ENCODE measurements at regions not wholly inside any gene's neighbourhood (a gene's known extent, or its start where the extent isn't known, plus 50 kb on each side); places are given as distances from the start of the nearest gene placed in this dataset.
"Not testable (repeated sequence)": the region's sequence is repeated elsewhere in the genome, so short reads cannot be mapped to it uniquely, and the experiment has no call there.

DNA sequence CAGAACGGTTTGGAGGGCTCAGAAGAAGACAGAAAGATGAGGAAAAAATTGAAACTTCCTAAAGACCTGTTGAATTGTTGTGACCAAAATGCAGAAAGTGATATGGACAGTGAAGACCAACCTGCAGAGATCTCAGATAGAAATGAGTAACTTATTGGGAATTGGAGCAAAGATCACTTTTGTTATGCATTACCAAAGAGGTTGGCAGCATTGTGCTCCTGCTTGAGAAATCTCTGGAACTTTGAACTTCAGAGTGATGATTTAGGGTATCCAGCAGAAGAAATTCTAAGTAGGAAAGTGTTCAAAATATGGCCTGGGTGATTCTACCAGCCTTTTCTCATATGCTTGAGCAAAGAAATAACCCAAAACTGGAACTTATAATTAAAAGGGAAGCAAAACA lies 136.0 kb downstream of the GJA1 start:
- ATAC-seq (no peak), DNase-seq (no peak)
- Mint-ChIP-seq H3K9me3 (peaks cover 15 to 22% of the 10 kb centered on the region in 2 donors), H3K4me1 (peaks cover 10% of the 10 kb centered on the region), H3K27ac (no peak overlapping the region), H3K4me3 (no peak overlapping the region), H3K27me3 (no peaks in the 10 kb centered on the region)

DNA sequence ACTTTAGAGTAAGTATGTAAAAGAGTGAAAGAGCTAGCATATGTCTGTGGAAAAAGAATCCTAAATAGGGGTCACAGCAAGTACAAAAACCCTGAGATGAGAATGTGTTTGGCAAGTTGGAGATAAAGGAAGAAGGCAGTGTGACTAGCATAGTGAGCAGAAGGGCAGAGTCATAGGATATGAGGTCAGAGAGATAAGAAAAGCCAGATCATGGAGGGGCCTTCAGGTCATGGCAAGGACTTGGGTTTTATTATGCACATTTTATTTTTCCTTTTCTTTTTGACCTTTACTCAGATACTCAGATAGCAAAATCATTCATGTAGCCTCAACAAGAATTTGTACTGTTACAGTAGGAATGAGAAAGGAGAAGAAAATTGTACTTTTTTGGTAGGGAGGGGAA lies 138.0 kb downstream of the GJA1 start:
- Mint-ChIP-seq H3K4me1 (peaks cover 10% of the 10 kb centered on the region), H3K4me3 (peak overlapping the region; percentile 27 to 35), H3K9me3 (peaks cover 15 to 22% of the 10 kb centered on the region in 2 donors), H3K27me3 (no peaks in the 10 kb centered on the region), H3K27ac (no peak overlapping the region)
- DNase-seq, result no peak
- no peak for ATAC-seq

DNA sequence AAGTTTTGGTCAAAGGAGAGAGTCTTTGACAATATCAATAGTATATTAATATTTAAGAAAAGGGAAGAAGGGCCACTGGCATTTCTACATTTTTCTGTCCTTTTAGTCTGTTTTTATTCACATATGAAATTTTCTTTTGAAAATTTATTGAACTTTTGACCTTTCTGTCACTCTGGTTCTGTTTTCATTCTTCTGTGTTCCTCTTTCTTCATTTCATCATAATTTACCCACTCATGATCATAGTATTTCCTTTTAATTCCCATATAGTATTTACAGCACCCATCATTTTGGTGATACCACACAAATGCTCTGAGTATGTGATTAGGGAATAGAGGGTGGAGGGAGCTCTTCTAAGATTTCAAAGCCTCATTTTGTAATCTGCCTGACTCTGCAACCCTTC lies 142.8 kb downstream of the GJA1 start:
- peak overlapping the region in 1 of 2 donors; percentile 77 for H3K27ac Mint-ChIP-seq
- peaks cover 10% of the 10 kb centered on the region for H3K4me1 Mint-ChIP-seq
- ATAC-seq, result no peak
- H3K4me3 Mint-ChIP-seq, result no peak overlapping the region
- H3K9me3 Mint-ChIP-seq, result peaks cover 0 to 4% of the 10 kb centered on the region in 2 donors
- DNase-seq, result no peak
- no peaks in the 10 kb centered on the region for H3K27me3 Mint-ChIP-seq

DNA sequence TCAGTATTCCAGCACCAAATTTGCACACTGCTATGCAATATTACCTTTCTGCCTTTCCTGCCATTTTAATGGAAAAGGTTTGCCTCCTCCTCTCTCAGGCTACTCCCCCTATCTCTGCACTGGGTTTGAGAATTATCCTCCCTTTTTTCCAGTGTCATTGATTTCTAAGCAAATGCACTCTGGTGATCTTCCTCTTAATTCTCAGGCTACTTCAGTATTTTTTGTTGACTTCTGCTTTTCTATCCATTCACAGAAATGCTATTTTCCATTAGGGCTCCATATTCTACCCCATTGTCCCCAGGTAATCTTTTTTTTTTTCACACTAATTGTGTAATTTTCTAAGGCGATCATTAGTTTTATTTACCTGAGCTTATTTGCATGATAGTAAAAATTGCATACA lies 144.0 kb downstream of the GJA1 start:
- ATAC-seq (no peak), DNase-seq (no peak)
- Mint-ChIP-seq H3K27ac (no peak overlapping the region), H3K4me3 (no peak overlapping the region), H3K9me3 (peaks cover 0 to 4% of the 10 kb centered on the region in 2 donors), H3K4me1 (no peaks in the 10 kb centered on the region), H3K27me3 (no peaks in the 10 kb centered on the region)

DNA sequence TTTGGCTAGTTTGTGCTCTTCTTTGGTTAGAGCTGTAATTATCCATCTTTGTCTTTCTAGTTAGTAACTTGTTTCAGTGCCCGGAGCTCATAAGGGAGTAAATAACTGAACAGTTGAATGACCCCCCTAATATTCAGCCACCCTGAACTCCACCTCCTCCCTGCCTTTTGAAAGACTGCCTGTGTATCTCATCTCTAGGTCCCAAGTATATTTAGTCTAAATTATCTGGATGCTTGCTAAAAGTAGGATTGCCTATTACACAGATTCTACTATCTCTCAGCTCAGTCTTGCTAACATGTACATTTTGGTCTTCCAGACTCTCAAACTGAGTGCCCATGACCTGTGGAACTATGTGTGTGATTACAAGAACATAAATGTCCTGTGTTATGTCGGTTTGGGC lies 145.9 kb downstream of the GJA1 start:
- ATAC-seq (no peak), DNase-seq (no peak)
- Mint-ChIP-seq H3K4me3 (no peak overlapping the region), H3K4me1 (no peaks in the 10 kb centered on the region), H3K9me3 (peaks cover 0 to 4% of the 10 kb centered on the region in 2 donors), H3K27ac (no peak overlapping the region), H3K27me3 (no peaks in the 10 kb centered on the region)

DNA sequence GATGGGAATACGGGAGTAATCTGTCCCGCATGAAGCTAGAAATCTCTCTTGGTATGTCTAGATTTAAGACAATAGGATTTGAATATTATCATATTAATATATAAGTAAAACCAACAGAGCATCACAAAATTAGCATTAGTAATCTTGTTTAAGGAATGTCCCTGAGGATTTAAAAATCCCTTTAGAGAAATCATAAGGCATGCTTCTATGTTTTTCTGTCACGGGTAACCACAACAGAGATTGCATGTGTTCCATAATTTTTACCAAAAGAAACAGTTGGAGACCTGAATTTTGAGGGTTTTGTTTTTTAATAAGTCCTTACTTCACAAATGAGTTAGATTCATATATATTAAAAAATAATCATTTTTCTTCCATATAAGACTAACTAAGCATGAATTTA lies 146.8 kb downstream of the GJA1 start:
- no peaks in the 10 kb centered on the region for H3K4me1 Mint-ChIP-seq
- ATAC-seq (no peak), DNase-seq (no peak)
- H3K4me3 Mint-ChIP-seq, result no peak overlapping the region
- H3K27me3 Mint-ChIP-seq, result no peaks in the 10 kb centered on the region
- H3K9me3 Mint-ChIP-seq, result peaks cover 0 to 4% of the 10 kb centered on the region in 2 donors
- H3K27ac Mint-ChIP-seq, result no peak overlapping the region

DNA sequence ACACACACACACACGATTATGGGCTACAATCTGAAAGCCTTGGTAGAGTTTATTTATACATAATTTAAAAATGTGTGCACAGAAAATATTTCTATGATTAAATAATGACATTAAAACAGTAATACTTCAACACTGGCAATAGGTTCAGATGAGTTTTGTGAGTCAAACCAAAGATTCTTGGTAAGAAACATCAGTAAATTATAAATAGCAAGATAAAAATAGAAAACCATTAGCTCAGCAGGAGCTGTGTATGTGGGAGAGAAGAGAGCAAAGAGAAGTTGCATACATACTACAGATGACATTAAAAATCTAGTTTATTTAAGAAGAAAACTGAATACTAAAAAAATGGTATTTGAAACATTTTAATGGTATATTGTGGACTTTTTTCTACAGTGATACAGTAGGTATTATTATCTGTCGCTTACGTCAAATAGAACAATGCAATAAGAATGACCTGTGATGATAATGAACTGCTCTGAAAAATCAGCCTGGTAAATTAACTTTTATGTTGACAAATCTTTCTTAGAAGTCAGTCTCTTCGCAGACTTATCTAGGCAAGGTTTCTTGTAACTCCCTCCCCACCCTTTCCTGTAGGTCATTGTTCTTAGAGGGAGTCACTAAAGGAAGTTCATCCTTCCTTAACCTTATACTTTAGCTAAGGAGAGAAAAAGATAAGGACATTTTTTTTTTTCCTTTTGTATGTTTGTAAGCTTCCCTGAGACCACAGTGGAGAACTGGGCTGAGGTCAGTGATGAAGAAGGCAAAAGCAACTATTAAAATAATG lies 149.3 kb downstream of the GJA1 start:
- Mint-ChIP-seq H3K4me3 (no peak overlapping the region), H3K27ac (no peak overlapping the region), H3K27me3 (no peaks in the 10 kb centered on the region), H3K9me3 (peaks cover 0 to 4% of the 10 kb centered on the region in 2 donors), H3K4me1 (no peaks in the 10 kb centered on the region)
- ATAC-seq, result no peak
- DNase-seq, result no peak

DNA sequence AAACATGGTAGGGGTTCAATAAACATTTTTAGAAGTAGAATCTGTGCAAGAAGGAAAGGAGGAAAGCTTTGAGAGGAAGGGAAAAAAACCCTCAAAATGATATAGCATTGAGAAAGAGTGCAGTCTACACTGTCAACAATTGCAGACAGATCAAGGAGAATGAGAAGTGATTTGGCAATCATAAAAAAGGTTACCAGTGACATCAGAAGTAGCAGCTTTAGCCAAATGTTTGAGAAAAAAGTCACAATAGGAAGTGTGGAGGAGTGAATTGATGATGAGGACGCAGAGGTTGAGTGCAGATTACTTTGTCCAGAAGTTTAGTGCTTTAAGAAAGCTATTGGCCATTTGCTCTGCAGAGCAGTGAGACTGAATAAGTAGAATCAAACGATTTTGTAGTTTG lies 155.0 kb downstream of the GJA1 start:
- no peaks in the 10 kb centered on the region for H3K4me1 Mint-ChIP-seq
- DNase-seq, result no peak
- H3K27ac Mint-ChIP-seq, result no peak overlapping the region
- no peak for ATAC-seq
- H3K9me3 Mint-ChIP-seq, result peaks cover 0 to 3% of the 10 kb centered on the region in 2 donors
- no peak overlapping the region for H3K4me3 Mint-ChIP-seq
- no peaks in the 10 kb centered on the region for H3K27me3 Mint-ChIP-seq

DNA sequence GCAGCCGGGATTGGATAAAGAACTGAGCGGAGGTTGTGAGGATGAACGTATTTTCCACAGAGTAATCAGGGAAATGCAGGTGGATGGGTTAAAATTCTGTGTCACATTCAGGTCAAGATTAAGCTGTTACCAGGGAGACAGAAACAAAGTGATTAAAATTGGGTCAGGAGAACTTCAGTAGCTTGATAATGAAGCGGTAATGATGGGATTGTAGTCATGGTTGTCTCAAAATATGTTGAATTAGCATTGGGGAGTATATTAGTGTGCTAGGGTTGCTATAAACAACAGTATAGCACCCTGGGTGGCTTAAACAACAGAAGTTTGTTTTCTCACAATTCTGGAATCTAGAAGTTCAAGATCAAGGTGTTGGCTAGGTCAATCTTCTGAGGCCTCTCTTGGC lies 155.5 kb downstream of the GJA1 start:
- Mint-ChIP-seq H3K4me3 (no peak overlapping the region), H3K9me3 (peaks cover 0 to 3% of the 10 kb centered on the region in 2 donors), H3K4me1 (no peaks in the 10 kb centered on the region), H3K27me3 (no peaks in the 10 kb centered on the region), H3K27ac (no peak overlapping the region)
- DNase-seq (no peak), ATAC-seq (no peak)

DNA sequence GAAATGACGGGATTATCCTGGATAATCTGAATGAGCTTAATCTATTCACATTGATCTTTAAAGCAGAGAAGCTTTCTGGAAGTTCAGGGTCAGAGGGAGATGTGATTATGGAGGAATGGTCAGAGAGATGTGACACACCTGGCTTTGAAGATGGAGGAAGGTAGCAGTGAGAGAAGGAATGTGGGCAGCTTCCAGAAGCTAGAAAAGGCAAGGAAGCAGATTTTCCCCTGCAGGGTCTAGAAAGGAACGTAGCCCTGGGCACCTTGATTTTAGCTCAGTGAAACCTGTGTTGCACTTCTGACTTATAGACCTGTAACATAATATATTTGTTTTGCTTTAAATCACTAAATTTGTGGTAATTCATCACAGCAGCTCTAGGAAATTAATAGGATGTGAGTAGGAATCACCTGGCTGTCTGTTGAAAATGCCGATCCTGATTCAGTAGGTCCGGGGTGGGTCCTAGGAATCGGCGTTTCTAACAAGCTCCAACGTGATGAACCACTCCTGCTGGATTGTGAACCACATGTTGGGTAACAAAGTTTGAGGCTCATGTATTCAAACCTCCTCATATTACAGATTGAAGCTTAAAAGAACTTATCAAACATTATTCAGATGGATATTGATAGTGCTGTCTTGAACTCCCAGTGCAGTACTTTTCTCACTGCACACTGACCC lies 157.0 kb downstream of the GJA1 start:
- Mint-ChIP-seq H3K4me1 (no peaks in the 10 kb centered on the region), H3K9me3 (peaks cover 0 to 3% of the 10 kb centered on the region in 2 donors), H3K27ac (no peak overlapping the region), H3K27me3 (no peaks in the 10 kb centered on the region), H3K4me3 (no peak overlapping the region)
- ATAC-seq (no peak), DNase-seq (no peak)

DNA sequence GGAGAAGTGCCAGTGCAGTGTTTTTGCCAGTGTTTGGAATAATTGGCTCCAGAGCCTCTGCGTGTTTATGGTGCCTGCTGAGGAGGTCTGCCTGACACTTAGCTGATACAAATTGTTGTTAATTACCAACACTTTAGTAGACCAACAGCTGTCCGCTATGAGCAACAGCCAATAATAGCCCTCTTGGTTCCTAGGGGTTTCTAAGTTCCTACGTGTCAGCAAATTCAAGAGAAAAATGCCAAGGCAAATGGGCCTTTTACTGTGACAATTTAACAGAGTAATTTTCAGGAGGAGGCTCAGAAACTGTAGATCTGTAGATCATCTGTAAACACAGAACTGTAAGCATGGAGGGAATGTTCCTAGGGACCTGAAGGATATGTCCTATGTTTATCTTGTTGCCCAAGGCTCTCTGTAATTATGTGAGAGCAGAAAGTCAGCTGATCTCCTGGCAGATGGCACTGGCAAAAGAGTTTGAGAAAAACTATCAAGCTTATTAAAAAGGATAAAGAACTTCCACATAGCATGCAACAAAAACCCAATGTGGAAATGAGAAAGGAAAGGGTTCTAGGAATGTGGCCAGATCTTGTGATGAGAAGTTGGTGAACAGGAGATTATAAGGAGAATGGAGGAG lies 157.7 kb downstream of the GJA1 start:
- Mint-ChIP-seq H3K27me3 (no peaks in the 10 kb centered on the region), H3K4me1 (no peaks in the 10 kb centered on the region), H3K4me3 (no peak overlapping the region), H3K27ac (no peak overlapping the region), H3K9me3 (peaks cover 0 to 3% of the 10 kb centered on the region in 2 donors)
- ATAC-seq (no peak), DNase-seq (no peak)

DNA sequence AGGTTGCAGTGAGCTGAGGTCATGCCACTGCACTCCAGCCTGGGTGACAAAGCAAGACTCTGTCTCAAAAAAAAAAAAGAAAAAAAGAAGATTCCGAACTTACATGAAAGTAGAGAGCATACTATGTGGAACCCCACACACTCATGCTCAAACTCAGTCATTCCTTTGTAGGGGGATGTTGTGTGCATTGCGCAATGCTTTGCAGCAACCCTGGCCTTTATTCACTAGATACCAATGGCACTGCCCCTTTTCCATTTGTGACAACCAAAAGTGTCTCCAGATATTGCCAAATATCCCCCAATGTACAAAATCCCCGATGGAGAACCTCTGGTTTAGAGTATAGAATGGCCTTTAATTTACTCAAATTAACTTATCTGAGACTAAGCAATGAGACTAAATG lies 158.6 kb downstream of the GJA1 start:
- ATAC-seq (no peak), DNase-seq (no peak)
- Mint-ChIP-seq H3K27ac (no peak overlapping the region), H3K4me3 (no peak overlapping the region), H3K9me3 (peaks cover 0 to 3% of the 10 kb centered on the region in 2 donors), H3K4me1 (no peaks in the 10 kb centered on the region), H3K27me3 (no peaks in the 10 kb centered on the region)

DNA sequence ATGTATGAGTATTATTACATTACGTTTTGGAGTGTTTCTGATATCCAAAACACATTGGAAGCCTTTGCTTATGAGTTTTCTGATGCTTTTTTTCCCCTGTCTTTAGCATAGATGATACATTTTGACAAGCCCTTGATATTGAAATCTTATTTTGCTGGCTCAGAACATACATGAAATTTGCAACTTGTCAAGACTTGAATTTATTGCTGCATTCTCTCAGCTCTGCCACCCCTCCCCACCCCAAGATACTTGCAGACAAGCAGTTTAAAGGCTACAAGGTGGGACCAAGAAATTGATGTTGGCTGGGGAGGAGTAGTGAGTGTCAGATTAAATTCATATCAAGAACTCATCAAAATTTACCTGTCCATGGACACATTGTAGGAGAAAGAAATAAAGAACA lies 160.2 kb downstream of the GJA1 start:
- no peaks in the 10 kb centered on the region for H3K4me1 Mint-ChIP-seq

DNA sequence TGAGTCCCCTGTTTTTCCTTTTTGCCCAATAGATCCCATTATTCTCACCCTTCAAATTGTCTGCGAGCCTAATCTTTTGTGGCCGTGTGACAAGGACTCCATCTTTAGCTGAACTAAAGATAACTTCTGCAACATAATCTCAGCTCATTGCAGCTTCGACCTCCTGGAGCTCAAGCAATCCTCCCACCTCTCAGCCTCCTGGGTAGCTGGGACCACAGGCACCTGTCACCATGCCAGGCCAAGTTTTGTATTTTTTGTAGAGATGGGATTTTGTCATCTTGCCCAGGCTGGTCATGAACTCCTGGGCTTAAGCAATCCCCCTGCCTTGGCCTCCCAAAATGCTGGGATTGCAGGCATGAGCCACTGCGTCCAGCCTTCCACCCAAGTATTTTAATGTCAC lies 161.0 kb downstream of the GJA1 start:
- Mint-ChIP-seq H3K27me3 (no peaks in the 10 kb centered on the region), H3K4me1 (no peaks in the 10 kb centered on the region), H3K9me3 (peaks cover 0 to 3% of the 10 kb centered on the region in 2 donors), H3K4me3 (no peak overlapping the region), H3K27ac (no peak overlapping the region)
- ATAC-seq (no peak), DNase-seq (no peak)

More for the DNA sequence above, 160.2 kb downstream of the GJA1 start:
- H3K9me3 Mint-ChIP-seq, result peaks cover 0 to 3% of the 10 kb centered on the region in 2 donors
- H3K27me3 Mint-ChIP-seq, result no peaks in the 10 kb centered on the region
- no peak overlapping the region for H3K27ac Mint-ChIP-seq
- no peak overlapping the region for H3K4me3 Mint-ChIP-seq
- ATAC-seq (no peak), DNase-seq (no peak)

DNA sequence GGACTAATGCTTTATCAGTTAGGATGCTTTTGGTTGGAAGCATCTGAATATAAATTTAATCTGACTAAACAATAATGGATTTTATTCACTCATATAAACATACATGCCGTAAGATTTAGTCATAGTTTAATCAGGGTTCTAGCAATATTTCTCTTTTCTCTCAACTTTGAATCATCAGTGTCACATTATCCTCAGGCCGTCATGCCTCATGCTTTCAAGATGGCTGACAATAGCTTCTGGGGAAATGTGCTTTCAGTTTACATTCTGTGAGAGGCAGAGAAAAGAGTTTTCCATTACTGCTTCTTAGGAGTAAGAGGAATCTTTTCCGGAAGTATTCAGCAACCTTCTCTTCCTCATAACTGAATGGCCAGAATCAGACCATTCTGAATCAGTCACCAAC lies 162.2 kb downstream of the GJA1 start:
- ATAC-seq (no peak), DNase-seq (no peak)
- peaks cover 0 to 3% of the 10 kb centered on the region in 2 donors for H3K9me3 Mint-ChIP-seq
- H3K27me3 Mint-ChIP-seq, result no peaks in the 10 kb centered on the region
- H3K4me3 Mint-ChIP-seq, result no peak overlapping the region
- H3K4me1 Mint-ChIP-seq, result no peaks in the 10 kb centered on the region
- no peak overlapping the region for H3K27ac Mint-ChIP-seq

DNA sequence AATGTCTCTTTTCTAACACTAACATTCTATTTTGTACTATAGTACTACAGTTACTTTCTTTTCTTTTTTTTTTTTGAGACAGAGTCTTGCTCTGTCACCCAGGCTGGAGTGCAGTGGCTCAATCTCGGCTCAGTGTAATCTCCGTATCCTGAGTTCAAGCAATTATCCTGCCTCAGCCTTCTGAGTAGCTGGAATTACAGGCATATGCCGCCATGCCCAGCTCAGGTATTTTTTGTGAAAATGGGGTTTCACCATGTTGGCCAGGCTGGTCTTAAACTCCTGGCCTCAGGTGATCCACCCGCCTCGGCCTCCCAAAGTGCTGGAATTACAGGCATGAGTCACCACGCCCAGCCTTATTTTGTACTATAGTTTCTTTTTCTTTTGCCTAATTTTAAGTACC lies 163.9 kb downstream of the GJA1 start:
- ATAC-seq, H3K9me3 Mint-ChIP-seq, H3K27me3 Mint-ChIP-seq, H3K27ac Mint-ChIP-seq, H3K4me3 Mint-ChIP-seq, DNase-seq, H3K4me1 Mint-ChIP-seq: not testable (repeated sequence)
